Bone marrow (tissue), 2 donors: ENCODE measurements at regions not wholly inside any gene's neighbourhood (a gene's known extent, or its start where the extent isn't known, plus 50 kb on each side); places are given as distances from the start of the nearest gene placed in this dataset.
A peak's percentile ranks its signal among the peaks of the same experiment; 100 is the strongest.
"Not testable (repeated sequence)": the region's sequence is repeated elsewhere in the genome, so short reads cannot be mapped to it uniquely, and the experiment has no call there.

Experiments
- DNase-seq, 2 donors: peaks; one replicate each; lab custom pipeline; 2025; lab: John Stamatoyannopoulos, UW

DNA sequence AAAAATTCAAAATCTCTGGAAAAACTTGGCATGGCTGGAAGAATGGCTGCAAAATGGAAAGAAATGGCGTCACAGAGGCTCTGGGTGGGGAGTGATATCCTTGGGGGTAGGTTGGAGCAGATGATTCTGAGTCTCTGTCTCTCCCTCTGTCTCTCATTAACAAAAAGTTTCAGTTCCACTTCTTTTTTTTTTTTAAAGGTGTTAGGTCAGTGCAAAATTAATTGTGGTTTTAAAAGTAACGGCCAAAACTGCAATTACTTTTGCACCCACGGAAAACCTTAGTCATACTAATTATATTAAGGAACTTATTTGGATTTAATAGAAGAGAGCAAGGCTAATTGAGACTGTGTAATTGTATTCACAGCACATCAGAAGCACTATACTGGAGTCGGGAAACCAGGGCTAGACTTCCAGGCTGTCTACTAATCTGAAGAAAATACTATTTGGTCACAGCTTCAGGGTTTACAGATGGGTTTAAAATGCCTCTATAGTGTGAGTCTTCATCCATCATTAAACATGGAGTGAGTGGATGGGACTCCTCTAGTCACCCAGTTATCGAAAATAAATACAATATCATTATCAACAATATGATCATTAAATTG lies 289.1 kb upstream of the PLD5 start:
- no peak for DNase-seq

DNA sequence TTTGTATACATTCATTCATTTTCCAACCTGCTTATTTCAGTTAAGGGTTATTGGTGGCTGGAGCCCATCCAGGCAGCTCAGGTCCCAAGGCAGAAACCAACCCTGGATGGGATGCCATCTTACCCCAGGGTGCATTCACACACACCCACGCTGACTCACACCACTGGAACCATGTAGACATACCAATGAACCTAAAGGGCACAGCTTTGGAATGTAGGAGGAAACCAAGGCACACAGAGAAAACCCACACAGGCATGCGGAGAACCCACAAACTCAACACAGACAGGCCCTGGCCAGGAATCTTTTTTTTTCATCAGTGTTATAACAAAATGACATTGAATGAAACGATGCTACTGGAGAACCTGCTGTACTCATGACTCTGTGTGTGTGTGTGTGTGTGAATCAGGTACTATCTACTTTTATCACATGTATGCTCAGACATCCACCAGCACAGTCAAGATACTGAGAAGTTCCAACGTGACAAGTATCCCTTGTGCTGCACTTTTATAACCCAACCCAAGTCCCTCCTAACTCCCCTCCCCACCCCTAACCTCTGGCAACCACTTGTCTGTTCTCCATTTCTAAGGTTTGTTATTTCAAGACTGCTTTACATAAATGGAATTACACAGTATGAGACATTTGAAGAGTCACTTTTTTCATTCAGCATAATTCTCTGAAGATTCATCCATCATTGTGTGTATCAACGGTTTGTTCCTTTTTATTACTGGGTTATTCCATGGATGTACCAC lies 286.8 kb upstream of the PLD5 start:
- no peak for DNase-seq

DNA sequence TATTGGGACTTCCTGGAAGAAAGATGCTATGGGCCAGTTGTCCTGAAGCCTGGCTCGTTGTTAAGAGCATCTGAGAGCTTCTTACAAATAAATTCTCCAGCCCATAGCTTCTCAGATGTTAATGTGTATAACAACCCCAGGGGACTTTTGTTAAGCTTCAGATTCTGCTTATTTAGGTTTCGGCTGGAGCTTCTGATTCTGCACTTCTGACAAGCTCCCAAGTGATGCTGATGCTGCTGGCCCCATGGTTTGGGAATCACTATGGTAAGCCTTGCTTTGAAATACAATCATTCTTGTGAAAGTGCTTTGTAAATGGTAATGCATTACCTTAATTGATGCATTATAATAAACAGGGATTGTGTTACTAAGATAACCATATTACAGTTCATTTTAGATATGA lies 281.8 kb upstream of the PLD5 start:
- no peak for DNase-seq

DNA sequence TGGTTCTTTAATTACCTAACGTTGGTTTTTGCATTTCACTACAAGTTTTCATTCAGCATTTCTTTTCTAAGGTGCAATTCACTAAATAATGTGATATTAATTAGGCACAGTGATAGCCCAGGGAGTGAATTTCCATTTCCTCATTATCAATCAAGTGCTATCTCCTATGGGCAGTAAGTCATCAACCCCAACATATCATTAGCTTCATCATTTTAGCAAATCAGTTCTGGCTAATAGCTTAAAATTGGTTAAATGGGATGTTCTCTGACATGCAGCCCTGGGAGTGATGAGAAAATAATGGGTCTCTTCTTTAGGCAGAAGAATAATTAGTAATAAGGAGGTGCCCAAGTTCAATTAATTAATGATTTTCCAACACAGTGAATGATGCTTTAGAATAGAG lies 280.9 kb upstream of the PLD5 start:
- DNase-seq = not testable (repeated sequence)

DNA sequence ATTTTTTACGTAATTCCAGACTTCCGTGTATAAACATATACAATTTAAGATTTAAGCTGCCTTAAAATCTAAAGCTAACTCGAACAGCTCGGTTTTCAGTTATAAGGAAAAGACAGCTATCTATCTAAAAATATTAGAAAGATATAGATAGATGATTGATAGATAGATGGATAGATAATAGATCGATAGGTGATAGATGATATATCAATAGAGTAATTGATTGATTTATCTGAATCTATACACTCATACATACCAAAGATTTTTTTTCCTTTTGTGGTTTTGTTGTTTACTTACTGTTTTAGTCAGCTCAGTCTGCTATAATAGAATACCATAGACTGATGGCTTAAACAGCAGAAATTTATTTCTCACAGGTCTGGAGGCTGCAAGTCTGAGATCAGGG lies 278.5 kb upstream of the PLD5 start:
- no peak for DNase-seq

DNA sequence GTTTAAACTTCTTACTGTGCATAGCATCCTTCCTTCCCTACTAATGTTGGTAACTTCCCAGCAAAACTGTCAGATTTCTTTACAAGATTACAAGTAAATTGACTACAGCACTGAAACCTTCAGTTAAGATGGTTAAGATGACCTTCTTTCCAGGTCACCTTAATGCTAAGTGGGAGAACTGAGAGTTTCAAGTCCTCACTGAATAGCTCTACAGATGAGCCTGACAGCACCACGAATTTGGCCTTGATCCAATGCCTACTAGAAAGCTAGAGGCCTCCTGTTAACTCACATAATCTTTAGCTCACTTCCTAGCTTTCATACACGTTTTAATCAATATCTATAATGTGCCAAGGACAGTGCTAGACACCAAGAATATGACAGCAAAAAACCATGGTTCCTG lies 276.0 kb upstream of the PLD5 start:
- DNase-seq = no peak

DNA sequence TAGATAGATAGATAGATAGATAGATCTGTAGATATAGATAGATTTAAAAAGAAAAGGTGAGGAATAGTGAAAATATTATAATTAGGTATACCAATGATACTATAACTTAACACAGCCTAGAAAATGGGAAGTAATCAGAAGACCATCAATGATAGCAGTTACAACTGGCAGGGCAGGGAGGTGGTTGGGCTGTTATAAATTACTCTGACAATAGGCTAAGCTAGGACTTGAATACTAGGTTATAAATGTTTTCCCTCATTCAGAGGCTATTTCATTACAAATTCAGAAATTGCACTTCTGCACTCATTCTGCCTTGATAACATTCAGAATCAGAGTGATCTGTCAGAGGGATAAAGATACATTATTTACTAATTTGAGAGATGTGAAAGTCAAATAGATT lies 273.4 kb upstream of the PLD5 start:
- DNase-seq = no peak

DNA sequence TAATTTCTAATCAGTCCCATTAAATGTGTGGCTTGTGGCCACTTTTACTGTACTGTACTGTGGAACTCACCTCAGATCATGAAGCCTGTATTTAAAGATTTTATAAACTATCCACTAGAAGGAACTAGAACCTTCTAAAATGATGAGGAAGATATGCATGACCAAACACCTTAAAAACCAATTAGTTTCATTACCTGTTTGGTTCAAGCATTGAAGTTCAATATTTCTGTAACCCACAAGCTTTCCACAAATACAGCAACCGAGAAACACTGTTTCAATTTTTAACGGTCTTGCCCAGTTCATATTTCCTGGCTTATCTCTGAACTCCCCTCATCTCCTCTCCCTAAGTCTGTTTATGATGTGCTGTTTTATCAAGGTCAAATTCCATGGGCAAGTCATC lies 264.3 kb upstream of the PLD5 start:
- no peak for DNase-seq

DNA sequence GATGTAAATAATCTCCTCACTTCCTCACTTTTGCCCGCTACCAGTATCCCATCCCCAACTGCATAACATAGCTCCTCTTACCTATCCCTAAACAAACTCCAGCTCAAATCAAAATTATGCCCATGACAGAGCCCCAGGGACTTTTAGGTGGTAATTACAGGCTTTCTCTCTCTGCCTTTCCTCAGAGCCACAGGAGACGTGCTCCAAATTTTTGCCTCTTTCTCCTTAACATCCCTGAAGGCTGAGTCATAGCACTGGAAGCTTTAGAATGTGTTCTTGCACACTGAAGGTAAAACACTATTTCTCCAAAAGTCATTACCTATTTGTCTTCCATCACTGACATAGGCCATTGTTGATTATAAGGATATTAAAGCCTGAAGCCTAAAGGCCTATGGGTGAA lies 263.5 kb upstream of the PLD5 start:
- DNase-seq = no peak

DNA sequence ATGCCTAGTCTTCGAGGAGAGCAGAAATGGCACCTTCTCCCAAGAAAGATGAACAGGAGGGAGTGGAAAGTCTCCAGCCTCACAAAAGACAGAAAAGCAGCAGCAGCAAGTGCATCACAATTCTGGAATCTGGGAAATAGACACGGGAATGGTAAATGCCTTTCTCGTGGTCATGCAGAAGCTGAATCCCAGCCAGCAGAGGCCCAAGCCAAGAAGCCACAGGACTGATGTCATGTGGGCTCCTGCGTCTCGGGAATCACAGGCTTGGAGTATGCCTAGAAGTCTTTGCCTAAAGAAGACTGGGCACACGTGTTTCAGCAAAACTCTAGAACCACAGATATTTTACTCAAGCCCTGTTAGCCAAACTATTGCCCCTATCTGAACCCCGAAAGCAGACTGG lies 260.3 kb upstream of the PLD5 start:
- DNase-seq = no peak

GRCh38 chr1:242784084-242784483 lies 259.6 kb upstream of the PLD5 start:
- DNase-seq = peak in 1 of 2 donors; percentile 67

- DNase-seq = no peak
Observed at GRCh38 chr1:242774256-242774655, 249.8 kb upstream of the PLD5 start.

DNA sequence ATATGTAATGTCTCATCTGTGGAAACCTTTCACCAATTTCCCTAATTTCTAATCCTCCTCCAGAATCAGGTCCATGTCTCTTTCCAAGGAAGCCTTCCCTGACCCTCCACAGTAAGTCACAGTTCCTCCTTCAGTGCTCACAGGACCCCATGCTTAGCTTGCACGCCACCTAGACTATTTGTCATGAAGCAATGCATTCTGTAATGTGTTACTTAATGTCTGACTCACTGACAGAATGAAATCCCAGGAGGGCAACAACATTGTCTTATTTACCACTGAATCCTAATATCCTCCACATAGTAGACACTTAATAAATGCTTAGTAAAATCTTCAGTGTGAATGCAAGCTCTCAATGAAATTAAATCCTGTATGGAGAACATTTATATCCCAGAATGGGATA lies 245.9 kb upstream of the PLD5 start:
- DNase-seq = no peak

- DNase-seq = no peak
Observed at GRCh38 chr1:242764161-242764560, 239.7 kb upstream of the PLD5 start.

DNA sequence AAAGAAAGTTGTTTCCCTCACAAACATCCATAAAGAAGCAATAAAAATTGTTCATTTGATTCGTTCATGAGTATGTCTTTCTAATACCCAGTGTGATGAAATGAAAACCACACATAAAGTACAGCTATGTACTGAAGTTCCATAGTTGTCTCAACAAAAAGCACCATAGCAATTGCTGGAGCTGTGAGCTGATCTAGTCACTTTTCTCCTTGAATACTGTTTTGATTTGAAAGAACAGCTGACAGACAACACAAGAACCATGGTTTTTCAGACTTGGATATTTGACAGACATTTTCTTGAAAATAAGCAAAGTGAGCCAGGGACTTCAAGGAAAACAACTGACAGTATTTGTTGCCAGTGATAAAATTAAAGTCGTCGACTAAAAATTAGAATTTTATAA lies 237.1 kb upstream of the PLD5 start:
- DNase-seq = no peak

GRCh38 chr1:242754926-242755325 lies 230.4 kb upstream of the PLD5 start:
- no peak for DNase-seq

DNA sequence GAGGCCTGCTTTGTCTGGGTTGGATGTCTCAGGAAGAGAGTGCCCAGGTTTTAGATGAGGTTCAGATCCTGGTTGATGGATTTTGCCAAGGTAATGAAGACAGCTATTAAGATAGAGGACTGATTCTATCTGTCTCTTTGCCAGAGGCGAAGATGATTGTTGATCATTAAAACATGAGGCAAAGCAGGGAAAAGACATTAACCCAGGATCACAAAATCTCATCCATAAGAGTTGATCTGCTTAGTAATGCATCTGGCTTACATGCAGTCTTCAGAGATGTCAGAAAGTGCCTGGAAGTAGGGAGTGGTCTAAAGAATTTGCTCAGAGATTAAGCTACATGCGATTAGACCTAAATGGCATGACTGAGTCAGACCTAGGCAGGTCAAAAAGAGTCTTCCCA lies 229.6 kb upstream of the PLD5 start:
- DNase-seq = no peak

GRCh38 chr1:242747233-242747632 lies 222.7 kb upstream of the PLD5 start:
- no peak for DNase-seq

- no peak for DNase-seq
Observed at GRCh38 chr1:242745079-242745478, 220.6 kb upstream of the PLD5 start.

DNA sequence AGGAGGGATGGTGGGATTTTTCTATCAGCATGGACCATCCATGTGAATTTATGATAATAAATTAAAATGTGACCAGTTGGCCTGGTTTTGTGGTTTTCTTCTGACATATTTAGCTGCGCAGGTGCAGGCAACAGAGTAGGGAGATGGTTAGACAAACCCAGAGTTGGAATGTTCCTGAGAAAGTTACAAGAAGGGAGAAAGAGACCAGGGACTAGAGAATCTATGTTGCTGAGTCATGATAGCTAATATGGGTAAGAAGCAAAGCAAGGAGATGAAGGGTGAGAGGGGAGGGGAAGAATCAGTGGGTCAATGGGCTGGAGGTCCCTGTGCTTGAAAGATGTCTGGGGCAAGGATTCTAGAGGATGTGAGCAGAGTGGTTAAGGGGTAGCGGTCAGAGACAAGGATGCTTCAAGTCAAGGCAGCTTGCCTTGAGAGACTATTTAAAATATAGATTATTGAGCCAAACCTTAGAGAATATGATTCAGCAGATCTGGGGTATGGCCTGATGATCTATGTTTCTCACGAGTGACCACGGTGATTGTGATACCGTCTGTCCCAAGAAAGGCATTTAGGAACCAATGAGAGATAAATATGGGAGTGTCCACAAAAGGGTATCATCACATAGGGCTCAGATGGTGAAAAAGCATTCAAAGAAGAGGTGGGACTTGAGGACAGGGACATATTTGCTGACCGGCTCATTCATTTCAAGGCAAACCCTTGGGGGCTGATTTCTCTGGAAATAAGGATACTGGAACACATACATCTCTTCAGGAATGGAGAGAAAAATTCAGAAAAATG lies 219.7 kb upstream of the PLD5 start:
- DNase-seq = no peak

GRCh38 chr1:242738702-242739645 lies 214.5 kb upstream of the PLD5 start:
- DNase-seq = no peak

- no peak for DNase-seq
Observed at GRCh38 chr1:242736611-242737010, 212.1 kb upstream of the PLD5 start.
